Stomach (tissue), 4 donors: ENCODE measurements at regions not wholly inside any gene's neighbourhood (a gene's known extent, or its start where the extent isn't known, plus 50 kb on each side); places are given as distances from the start of the nearest gene placed in this dataset.
"Not testable (repeated sequence)": the region's sequence is repeated elsewhere in the genome, so short reads cannot be mapped to it uniquely, and the experiment has no call there.

Experiments
- CTCF ChIP-seq, 7 experiments: fragments of 450-650 bp in 4 of 7; fragments of 200-600 bp in 3 of 7; sonication (generic) in 3 of 7; IDR thresholded peaks; one replicate each; pipeline ENCODE4 v1.5.1; 2016 to 2019; ENCODE audit warnings: antibody characterized with exemption in 7 of 7, control low read depth in 2 of 7, mild to moderate bottlenecking in 1 of 7
- POLR2A ChIP-seq, 4 donors: fragments of 450-650 bp; IDR thresholded peaks; one replicate each; pipeline ENCODE4 v1.6.1; 2016; ENCODE audit warnings: antibody characterized with exemption in 4 of 4, control low read depth in 2 of 4, mild to moderate bottlenecking in 1 of 4, moderate library complexity in 1 of 4

GRCh38 chr21:31513541-31513940 lies 146.0 kb upstream of the SOD1 start:
- TF ChIP-seq CTCF, POLR2A (IDR thresholded peaks at IDR 0.05): not testable (repeated sequence)
